GM21786 (cell line): ENCODE measurements at regions not wholly inside any gene's neighbourhood (a gene's known extent, or its start where the extent isn't known, plus 50 kb on each side); places are given as distances from the start of the nearest gene placed in this dataset.

ENCODE experiments used
- ATAC-seq: cut with Tn5 transposase; IDR thresholded peaks from one replicate; pipeline ENCODE4 v1.9.1; 2021; ENCODE audit not compliant: unreplicated experiment

DNA sequence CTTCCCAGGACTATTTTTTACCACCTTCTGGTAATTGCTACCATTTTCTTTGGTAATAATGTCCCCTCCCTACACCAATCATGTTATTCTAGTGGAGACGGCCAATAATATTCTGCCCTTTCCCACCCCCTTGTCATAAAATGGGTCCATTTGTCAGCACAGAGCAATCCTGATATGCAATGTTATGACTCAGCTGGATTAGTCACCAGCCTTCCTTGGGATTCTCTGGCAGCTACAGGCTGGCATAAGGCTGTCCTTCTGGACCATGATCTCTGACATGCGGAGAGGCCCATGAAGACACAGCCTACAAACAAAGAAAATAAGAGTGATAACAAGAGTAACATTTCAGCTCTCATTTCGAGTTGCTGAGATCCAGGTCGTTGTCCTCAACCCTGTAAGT, 222.0 kb upstream of the CPNE8 start:
- ATAC-seq = no peak

- ATAC-seq = no peak
These were observed 220.2 kb upstream of the CPNE8 start for GRCh38 chr12:39125566-39125965.

DNA sequence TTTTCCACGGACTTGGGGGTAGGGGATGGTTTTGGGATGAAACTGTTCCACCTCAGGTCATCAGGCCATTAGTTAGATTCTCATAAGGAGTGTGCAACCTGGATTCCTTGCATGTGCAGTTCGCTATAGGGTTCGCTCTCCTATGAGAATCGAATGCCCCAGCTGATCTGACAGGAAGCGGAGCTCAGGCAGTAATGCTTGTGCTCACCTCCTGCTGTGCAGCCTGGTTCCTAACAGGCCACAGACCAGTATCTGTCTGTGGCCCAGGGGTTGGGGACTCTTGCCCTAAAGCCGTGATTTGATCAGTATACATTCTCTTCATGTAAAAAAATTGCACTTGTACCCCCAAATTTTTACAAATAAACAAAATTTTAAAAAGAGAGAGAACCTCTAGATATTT, 219.4 kb upstream of the CPNE8 start:
- no peak for ATAC-seq

- no peak for ATAC-seq
These were observed 218.3 kb upstream of the CPNE8 start for GRCh38 chr12:39123580-39124253.

GRCh38 chr12:39122562-39123204, 217.3 kb upstream of the CPNE8 start:
- no peak for ATAC-seq

- ATAC-seq = no peak
These were observed 211.5 kb upstream of the CPNE8 start for GRCh38 chr12:39116861-39117260.

DNA sequence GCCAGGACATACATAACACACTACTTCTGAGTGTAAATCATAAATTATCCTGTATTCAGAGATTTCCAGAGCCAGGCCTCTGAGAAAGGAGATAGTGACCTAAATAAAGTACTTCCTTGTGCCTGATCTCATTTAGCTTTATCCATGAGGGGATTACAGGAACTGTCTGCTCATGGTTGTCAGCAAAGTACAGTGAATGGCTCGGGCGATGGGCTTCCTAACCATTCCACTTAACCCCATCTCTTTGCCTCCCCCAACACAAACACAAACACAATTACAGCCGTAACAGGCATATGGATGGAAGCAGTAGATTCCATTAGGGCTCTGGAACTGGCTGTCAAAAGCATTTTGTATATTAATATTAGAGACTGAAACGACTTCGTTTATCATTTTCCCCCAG, 206.7 kb upstream of the CPNE8 start:
- ATAC-seq = no peak

- ATAC-seq = no peak
These were observed 199.7 kb upstream of the CPNE8 start for GRCh38 chr12:39105111-39105510.

DNA sequence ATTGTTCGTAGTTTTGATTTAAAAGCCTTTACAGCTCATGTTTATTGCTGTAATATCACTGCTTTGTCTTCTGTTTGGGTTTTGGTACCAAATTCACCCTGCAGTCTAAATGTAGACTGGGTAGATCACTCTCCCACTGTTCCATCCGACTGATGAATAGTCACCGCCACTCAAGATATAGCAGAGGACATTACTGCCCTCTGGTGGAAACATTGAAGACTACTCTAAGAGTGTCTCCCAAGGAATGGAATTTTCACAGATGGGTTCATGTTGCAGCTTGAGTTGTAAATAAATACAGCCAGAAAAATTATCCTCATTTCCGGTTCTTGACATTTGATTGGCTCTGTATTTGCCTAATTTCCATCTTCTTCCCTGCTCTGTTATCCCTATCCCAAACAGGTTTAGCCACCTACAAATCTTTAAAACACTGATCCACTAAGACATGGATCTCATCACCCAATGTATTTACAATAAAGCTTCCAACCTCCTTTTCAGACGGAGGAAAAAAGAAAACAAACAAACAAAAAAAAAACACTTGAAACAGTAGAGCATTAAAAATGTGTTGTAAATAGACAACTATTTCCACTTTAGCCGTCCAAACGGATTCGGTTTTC, 198.3 kb upstream of the CPNE8 start:
- ATAC-seq = peak; percentile 98

DNA sequence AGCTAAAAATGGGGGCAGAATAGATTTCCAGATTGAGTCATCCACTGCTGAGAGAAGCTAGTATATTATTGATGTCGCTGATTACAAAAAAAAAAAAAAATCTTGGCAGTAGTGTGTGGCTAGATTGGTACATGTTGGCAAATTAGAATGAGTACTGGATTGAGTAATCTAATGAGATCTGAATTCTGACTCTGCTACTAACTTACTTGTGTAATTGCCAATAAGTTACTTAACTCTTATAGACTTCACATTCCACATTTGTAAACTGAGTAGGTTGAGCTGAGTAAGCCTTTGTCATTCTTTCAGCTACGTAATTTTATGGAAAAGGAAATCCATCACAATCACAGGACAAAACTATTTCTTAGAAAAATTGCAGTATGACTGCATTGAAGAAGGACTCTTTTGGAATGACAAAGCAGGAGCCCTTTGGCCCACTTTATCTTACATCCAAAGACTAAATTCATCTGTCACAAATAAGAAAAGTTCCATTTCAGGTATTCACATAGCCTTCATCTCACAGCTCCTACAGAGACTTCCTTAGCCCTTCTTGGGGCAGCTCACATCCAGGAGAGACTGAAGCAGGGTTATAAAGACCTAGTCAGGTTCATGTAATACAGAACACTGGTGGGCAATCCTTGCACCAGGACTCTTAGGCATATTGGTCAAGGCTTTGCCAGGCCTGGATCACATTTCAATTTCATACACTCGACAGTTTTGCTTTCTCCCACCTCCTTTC, 197.3 kb upstream of the CPNE8 start:
- no peak for ATAC-seq

- no peak for ATAC-seq
These were observed 190.4 kb upstream of the CPNE8 start for GRCh38 chr12:39095636-39096330.

- ATAC-seq = no peak
These were observed 176.5 kb upstream of the CPNE8 start for GRCh38 chr12:39081910-39082309.

GRCh38 chr12:39077226-39077625, 171.8 kb upstream of the CPNE8 start:
- no peak for ATAC-seq

- no peak for ATAC-seq
These were observed 168.7 kb upstream of the CPNE8 start for GRCh38 chr12:39074063-39074462.

GRCh38 chr12:39072658-39073057, 167.3 kb upstream of the CPNE8 start:
- ATAC-seq = no peak

GRCh38 chr12:39071611-39072010, 166.2 kb upstream of the CPNE8 start:
- ATAC-seq = no peak

DNA sequence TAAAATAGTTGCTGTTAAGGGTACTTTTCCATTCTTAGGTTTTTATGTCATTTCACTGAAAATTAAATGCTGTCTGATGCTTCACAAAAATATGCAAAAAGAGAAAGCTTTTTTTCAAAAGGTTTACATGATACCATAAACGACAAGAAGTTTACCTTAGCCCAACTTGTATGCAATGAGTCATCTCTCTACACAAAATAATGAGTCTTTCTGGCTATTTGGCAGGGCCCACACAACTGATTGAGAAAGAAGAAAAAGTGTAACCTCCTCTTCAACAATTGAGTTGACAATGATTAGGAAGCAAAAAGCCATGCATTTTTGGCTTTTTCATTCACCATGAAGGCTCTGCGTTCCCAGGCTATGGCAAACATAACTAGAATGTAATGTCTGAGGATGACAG, 165.4 kb upstream of the CPNE8 start:
- no peak for ATAC-seq

- no peak for ATAC-seq
These were observed 160.1 kb upstream of the CPNE8 start for GRCh38 chr12:39065455-39065854.

DNA sequence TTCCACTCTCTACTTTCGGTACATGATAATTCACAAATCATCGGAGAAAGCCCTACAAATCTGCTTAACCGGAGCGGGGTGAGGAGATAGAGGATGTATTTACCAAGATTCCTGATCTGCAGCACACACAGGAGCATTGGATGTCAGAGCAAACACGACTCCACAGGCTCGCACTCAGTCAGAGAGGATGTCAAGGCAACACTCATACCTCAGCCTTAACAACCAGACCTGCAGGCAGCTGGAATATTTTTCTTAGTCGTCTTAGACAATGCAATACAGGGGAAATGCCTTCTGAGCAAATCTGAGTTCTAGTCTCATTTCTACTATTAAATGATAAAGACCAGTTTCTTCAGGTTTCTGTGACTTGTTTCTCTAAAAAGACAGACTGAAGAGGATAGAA, 159.3 kb upstream of the CPNE8 start:
- ATAC-seq = no peak

DNA sequence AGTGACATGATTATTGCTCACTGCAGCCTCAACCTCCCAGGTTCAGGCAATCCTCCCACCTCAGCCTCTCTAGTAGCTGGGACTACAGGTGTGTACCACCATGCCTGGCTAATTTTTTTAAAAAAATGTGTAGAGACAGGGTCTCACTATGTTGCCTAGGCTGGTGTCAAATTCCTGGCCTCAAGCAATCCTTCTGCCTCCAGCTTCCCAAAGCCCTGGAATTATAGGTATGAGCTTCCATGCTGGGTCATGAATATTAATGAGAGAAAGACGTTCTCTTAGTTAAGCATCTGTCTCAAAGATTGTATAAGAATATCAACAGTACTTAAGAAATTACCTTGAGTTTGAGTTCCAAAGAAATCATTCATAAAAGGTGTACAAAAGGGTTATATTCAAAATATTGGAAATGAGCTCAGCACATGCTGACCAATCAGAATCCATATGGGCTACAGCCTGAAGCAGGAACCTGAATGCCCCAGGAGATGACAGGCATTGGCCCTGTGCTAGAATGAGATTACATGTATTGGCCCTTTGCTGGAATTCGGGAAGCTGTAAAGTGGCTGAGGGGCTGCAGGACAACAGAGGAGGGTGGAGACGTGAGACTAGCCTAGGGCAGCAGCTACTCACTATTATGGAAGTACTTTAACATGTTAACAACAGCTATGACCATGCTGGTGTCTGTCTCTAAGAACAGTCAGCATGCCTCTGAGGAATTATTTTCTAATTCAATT, 157.0 kb upstream of the CPNE8 start:
- no peak for ATAC-seq

DNA sequence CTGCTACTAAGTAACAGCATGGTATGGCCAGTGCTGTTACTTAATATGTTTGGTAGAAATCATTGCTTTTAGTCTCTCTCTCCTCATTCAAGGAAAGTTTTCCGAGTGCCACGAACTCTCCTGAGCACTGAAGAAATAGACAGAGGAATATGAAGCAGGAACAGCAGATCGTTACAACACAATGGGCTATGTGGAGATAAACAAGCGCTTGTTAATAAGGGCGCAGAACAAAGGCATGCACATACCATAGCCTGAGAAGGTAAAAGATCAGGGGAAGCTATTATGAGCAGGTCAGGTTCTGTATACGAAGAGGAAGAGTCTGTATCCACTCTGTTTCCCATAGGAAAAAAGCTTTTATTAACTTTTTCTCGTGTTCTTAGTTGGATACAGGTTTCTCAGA, 156.2 kb upstream of the CPNE8 start:
- ATAC-seq = no peak
